Sigmoid colon (tissue), 4 donors: ENCODE measurements at regions not wholly inside any gene's neighbourhood (a gene's known extent, or its start where the extent isn't known, plus 50 kb on each side); places are given as distances from the start of the nearest gene placed in this dataset.

ENCODE experiments used
- CTCF ChIP-seq, 4 experiments: fragments of 450-650 bp in 3 of 4; fragments of 200-600 bp in 1 of 4; IDR thresholded peaks; one replicate each; pipeline ENCODE4 v1.5.1; 2016 to 2019; ENCODE audit warnings: antibody characterized with exemption in 4 of 4, mild to moderate bottlenecking in 3 of 4, moderate library complexity in 2 of 4
- POLR2AphosphoS5 ChIP-seq, 4 donors: sonication (generic); formaldehyde crosslinking; IDR thresholded peaks; one replicate each; pipeline ENCODE4 v1.6.1; 2017; ENCODE audit warnings: antibody characterized with exemption in 4 of 4

- TF ChIP-seq POLR2AphosphoS5 (IDR thresholded peaks at IDR 0.05) = no peak
- no peak for TF ChIP-seq CTCF (IDR thresholded peaks at IDR 0.05)
Measured at GRCh38 chr1:11374748-11375110, 101.7 kb downstream of the UBIAD1 start.
